ENCODE measurements at regions not wholly inside any gene's neighbourhood (a gene's known extent, or its start where the extent isn't known, plus 50 kb on each side); places are given as distances from the start of the nearest gene placed in this dataset.

DNA sequence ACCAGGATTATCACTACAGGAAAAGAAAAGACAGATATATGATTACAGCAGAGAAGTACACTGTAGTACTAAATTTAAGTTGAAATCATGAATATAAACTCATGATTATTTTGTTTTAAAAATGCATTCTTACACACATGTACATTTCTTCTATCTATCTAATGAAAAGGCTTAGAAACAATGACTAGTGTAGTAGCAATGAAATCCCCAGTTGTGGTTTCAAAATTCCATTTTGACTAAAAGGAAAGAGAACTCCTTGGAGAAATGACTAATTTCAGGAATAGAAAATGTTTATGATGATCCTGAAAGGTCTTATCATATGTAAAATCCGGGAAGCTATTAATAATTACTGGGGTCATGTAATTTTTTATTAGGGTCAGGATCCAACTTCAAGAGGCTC lies 195.0 kb upstream of the STARD13 start:
- Histone ChIP-seq H3K79me2 (replicated peaks; ENCODE audit: insufficient read depth, low read length) (no peaks in the 10 kb centered on the region), H3K9ac (ENCODE audit: low read length) (no peak overlapping the region), H3F3A (ENCODE audit: insufficient read depth, low read length, poor library complexity, severe bottlenecking) (no peaks in the 10 kb centered on the region), H3K27ac (ENCODE audit: low read length) (no peak overlapping the region), H3K36me3 (ENCODE audit: insufficient read depth, low read length) (no peaks in the 10 kb centered on the region), H4K20me1 (ENCODE audit: insufficient read depth) (no peaks in the 10 kb centered on the region), H2AFZ (ENCODE audit: low read depth, low read length) (no peak overlapping the region), H3K9me3 (ENCODE audit: low read length) (no peaks in the 10 kb centered on the region), H3K4me2 (ENCODE audit: low read length) (no peak overlapping the region), H3K4me3 (ENCODE audit: low read length) (no peak overlapping the region), H3K27me3 (ENCODE audit: insufficient read depth, low read depth, low read length) (no peaks in the 10 kb centered on the region), H3K9me2 (ENCODE audit: insufficient read depth, low read length) (no peaks in the 10 kb centered on the region)
- TF ChIP-seq EZH2 (IDR thresholded peaks at IDR 0.05; ENCODE audit: borderline replicate concordance, insufficient read depth, low read length, poor library complexity, severe bottlenecking), result no peak
- TF ChIP-seq RAD21 (conservative IDR thresholded peaks at IDR 0.05), result no peak
- TF ChIP-seq SMC3 (conservative IDR thresholded peaks at IDR 0.05; ENCODE audit: poor library complexity), result no peak
- TF ChIP-seq, protein P1, sequence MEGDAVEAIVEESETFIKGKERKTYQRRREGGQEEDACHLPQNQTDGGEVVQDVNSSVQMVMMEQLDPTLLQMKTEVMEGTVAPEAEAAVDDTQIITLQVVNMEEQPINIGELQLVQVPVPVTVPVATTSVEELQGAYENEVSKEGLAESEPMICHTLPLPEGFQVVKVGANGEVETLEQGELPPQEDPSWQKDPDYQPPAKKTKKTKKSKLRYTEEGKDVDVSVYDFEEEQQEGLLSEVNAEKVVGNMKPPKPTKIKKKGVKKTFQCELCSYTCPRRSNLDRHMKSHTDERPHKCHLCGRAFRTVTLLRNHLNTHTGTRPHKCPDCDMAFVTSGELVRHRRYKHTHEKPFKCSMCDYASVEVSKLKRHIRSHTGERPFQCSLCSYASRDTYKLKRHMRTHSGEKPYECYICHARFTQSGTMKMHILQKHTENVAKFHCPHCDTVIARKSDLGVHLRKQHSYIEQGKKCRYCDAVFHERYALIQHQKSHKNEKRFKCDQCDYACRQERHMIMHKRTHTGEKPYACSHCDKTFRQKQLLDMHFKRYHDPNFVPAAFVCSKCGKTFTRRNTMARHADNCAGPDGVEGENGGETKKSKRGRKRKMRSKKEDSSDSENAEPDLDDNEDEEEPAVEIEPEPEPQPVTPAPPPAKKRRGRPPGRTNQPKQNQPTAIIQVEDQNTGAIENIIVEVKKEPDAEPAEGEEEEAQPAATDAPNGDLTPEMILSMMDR (IDR thresholded peaks at IDR 0.05; ENCODE audit: poor library complexity, severe bottlenecking), result no peak
- TF ChIP-seq EP300 (conservative IDR thresholded peaks at IDR 0.05; ENCODE audit: poor library complexity, severe bottlenecking), result no peak
- no peak for TF ChIP-seq MXI1 (conservative IDR thresholded peaks at IDR 0.05; ENCODE audit: poor library complexity, severe bottlenecking)
- TF ChIP-seq POLR2AphosphoS5 (IDR thresholded peaks at IDR 0.05), result no peak
- no peak for TF ChIP-seq TAF1 (IDR thresholded peaks at IDR 0.05; ENCODE audit: low read depth)
- TF ChIP-seq, protein P2, sequence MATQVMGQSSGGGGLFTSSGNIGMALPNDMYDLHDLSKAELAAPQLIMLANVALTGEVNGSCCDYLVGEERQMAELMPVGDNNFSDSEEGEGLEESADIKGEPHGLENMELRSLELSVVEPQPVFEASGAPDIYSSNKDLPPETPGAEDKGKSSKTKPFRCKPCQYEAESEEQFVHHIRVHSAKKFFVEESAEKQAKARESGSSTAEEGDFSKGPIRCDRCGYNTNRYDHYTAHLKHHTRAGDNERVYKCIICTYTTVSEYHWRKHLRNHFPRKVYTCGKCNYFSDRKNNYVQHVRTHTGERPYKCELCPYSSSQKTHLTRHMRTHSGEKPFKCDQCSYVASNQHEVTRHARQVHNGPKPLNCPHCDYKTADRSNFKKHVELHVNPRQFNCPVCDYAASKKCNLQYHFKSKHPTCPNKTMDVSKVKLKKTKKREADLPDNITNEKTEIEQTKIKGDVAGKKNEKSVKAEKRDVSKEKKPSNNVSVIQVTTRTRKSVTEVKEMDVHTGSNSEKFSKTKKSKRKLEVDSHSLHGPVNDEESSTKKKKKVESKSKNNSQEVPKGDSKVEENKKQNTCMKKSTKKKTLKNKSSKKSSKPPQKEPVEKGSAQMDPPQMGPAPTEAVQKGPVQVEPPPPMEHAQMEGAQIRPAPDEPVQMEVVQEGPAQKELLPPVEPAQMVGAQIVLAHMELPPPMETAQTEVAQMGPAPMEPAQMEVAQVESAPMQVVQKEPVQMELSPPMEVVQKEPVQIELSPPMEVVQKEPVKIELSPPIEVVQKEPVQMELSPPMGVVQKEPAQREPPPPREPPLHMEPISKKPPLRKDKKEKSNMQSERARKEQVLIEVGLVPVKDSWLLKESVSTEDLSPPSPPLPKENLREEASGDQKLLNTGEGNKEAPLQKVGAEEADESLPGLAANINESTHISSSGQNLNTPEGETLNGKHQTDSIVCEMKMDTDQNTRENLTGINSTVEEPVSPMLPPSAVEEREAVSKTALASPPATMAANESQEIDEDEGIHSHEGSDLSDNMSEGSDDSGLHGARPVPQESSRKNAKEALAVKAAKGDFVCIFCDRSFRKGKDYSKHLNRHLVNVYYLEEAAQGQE (IDR thresholded peaks at IDR 0.05; ENCODE audit: borderline replicate concordance), result no peak

DNA sequence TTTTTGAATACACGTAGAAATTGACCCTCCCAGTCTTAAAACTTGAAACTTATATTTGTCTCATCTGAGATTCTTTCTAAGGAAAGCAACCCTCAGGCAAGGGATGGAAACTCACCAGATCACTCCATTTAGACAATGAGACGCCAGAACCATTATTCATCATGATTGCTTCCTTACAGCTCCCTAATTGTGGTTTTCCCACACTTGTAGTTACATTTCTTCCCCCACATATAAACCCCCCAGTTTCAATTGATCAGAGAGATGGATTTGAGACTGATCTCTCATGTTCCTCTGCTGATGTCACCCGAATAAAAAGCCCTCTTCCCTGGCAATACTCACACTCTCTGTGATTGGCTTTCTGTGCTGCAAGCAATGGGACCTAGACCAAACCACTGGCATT lies 197.9 kb upstream of the STARD13 start:
- Histone ChIP-seq H3K4me2 (ENCODE audit: low read length) (no peak overlapping the region), H4K20me1 (ENCODE audit: insufficient read depth) (no peaks in the 10 kb centered on the region), H3K36me3 (ENCODE audit: insufficient read depth, low read length) (no peaks in the 10 kb centered on the region), H3K27ac (ENCODE audit: low read length) (no peak overlapping the region), H3K79me2 (replicated peaks; ENCODE audit: insufficient read depth, low read length) (no peaks in the 10 kb centered on the region), H3K9ac (ENCODE audit: low read length) (no peak overlapping the region), H3K27me3 (ENCODE audit: insufficient read depth, low read depth, low read length) (no peaks in the 10 kb centered on the region), H3K4me3 (ENCODE audit: low read length) (no peak overlapping the region), H2AFZ (ENCODE audit: low read depth, low read length) (no peak overlapping the region), H3K9me3 (ENCODE audit: low read length) (no peaks in the 10 kb centered on the region), H3F3A (ENCODE audit: insufficient read depth, low read length, poor library complexity, severe bottlenecking) (no peaks in the 10 kb centered on the region), H3K9me2 (ENCODE audit: insufficient read depth, low read length) (no peaks in the 10 kb centered on the region)
- TF ChIP-seq EZH2 (IDR thresholded peaks at IDR 0.05; ENCODE audit: borderline replicate concordance, insufficient read depth, low read length, poor library complexity, severe bottlenecking), result no peak
- TF ChIP-seq, protein P1 (IDR thresholded peaks at IDR 0.05; ENCODE audit: poor library complexity, severe bottlenecking), result no peak
- TF ChIP-seq POLR2AphosphoS5 (IDR thresholded peaks at IDR 0.05), result no peak
- TF ChIP-seq, protein P2 (IDR thresholded peaks at IDR 0.05; ENCODE audit: borderline replicate concordance), result no peak
